PC-9 (cell line): ENCODE measurements at regions not wholly inside any gene's neighbourhood (a gene's known extent, or its start where the extent isn't known, plus 50 kb on each side); places are given as distances from the start of the nearest gene placed in this dataset.

Experiments
- BruUV-seq: library from RNA; stranded (reverse); fragments of 400-500 nt; replicated peaks from 2 replicates; lab custom pipeline; 2021; lab: Mats Ljungman, UMichigan
- CTCF ChIA-PET: fragments of 300-600 bp; sonication (Branson Sonifier 250); formaldehyde crosslinking; loops from one replicate; lab custom pipeline; 2022; ENCODE audit warnings: antibody characterized with exemption; lab: Charles Lee
- POLR2A ChIA-PET: fragments of 300-600 bp; sonication (Branson Sonifier 250); formaldehyde crosslinking; loops from one replicate; lab custom pipeline; 2022; ENCODE audit warnings: antibody characterized with exemption; ENCODE audit not compliant: unreplicated experiment; lab: Charles Lee
- DNase-seq, 2 experiments: peaks; one replicate each; pipeline versions ENCODE4 v3.0.0 to v3.0.0-alpha.2; 2015 to 2022; ENCODE audit warnings: mixed read lengths in 1 of 2
- H2AFZ ChIP-seq: fragments of 200-600 bp; sonication (generic); 2 replicates; pipeline ENCODE4 v1.8.1; 2017; ENCODE audit warnings: antibody characterized with exemption
- H3F3A ChIP-seq: fragments of 200-600 bp; sonication (generic); 2 replicates; pipeline ENCODE4 v1.8.1; 2017; ENCODE audit warnings: antibody characterized with exemption, mild to moderate bottlenecking, low read depth; ENCODE audit not compliant: insufficient read depth
- H3K27ac ChIP-seq: fragments of 200-600 bp; sonication (generic); 2 replicates; pipeline ENCODE4 v1.6.1; 2016; ENCODE audit warnings: mixed run types
- H3K27me3 ChIP-seq: fragments of 200-600 bp; sonication (generic); 2 replicates; pipeline ENCODE4 v1.6.1; 2016; ENCODE audit warnings: low read depth, mixed run types; ENCODE audit not compliant: insufficient read depth
- H3K36me3 ChIP-seq: fragments of 200-600 bp; sonication (generic); 2 replicates; pipeline ENCODE4 v1.6.1; 2016; ENCODE audit warnings: low read depth, mixed run types
- H3K4me1 ChIP-seq: fragments of 200-600 bp; sonication (generic); replicated peaks from 2 replicates; pipeline ENCODE4 v1.6.1; 2016; ENCODE audit warnings: mixed run types; ENCODE audit not compliant: insufficient read depth
- H3K4me2 ChIP-seq: fragments of 200-600 bp; sonication (generic); 2 replicates; pipeline ENCODE4 v1.6.1; 2017; ENCODE audit warnings: mixed run types
- H3K4me3 ChIP-seq: fragments of 200-600 bp; sonication (generic); 2 replicates; pipeline ENCODE4 v1.6.1; 2016; ENCODE audit warnings: mixed run types
- H3K79me2 ChIP-seq: fragments of 200-600 bp; sonication (generic); 2 replicates; pipeline ENCODE4 v1.6.1; 2017; ENCODE audit warnings: low read depth, mixed run types
- H3K9me2 ChIP-seq: fragments of 200-600 bp; sonication (generic); 2 replicates; pipeline ENCODE4 v1.8.1; 2017; ENCODE audit warnings: mild to moderate bottlenecking; ENCODE audit not compliant: insufficient read depth
- H3K9me3 ChIP-seq: fragments of 200-600 bp; sonication (generic); 2 replicates; pipeline ENCODE4 v1.8.1; 2016; ENCODE audit warnings: low read depth; ENCODE audit not compliant: insufficient read depth
- H4K20me1 ChIP-seq: fragments of 200-600 bp; sonication (generic); 2 replicates; pipeline ENCODE4 v1.8.1; 2017; ENCODE audit not compliant: insufficient read depth
- CTCF ChIP-seq: fragments of 200-600 bp; sonication (generic); conservative IDR thresholded peaks from 2 replicates; pipeline ENCODE4 v1.6.1; 2017; ENCODE audit warnings: mixed run types, antibody characterized with exemption, mild to moderate bottlenecking, moderate library complexity
- EZH2 ChIP-seq: fragments of 200-600 bp; sonication (generic); IDR thresholded peaks from 2 replicates; pipeline ENCODE4 v1.8.0; 2017; ENCODE audit warnings: antibody characterized with exemption, low read depth
- intact Hi-C: fragments of 100-400 bp; cut with micrococcal nuclease; formaldehyde crosslinking; loops from one replicate; pipeline ENCODE4 v1.10.0; 2022; ENCODE audit not compliant: unreplicated experiment

GRCh38 chr12:19064713-19065112 lies 64.8 kb upstream of the PLEKHA5 start:
- no peak overlapping the region for H3K27ac ChIP-seq
- H3F3A ChIP-seq, result no peaks in the 10 kb centered on the region
- no peaks in the 10 kb centered on the region for H4K20me1 ChIP-seq
- intact Hi-C loops, result no loop called here
- ChIA-PET CTCF (no interaction called here), POLR2A (no interaction called here)
- TF ChIP-seq EZH2 (no peak), CTCF (no peak)
- no peaks in the 10 kb centered on the region for H3K79me2 ChIP-seq
- BruUV-seq, result no TSS peak
- H3K9me2 ChIP-seq, result peaks cover 7% of the 10 kb centered on the region; the same call in 1 of the 2 replicates
- DNase-seq, result no peak
- no peaks in the 10 kb centered on the region for H3K36me3 ChIP-seq
- H3K9me3 ChIP-seq, result no peaks in the 10 kb centered on the region
- H3K27me3 ChIP-seq, result no peaks in the 10 kb centered on the region
- no peak overlapping the region; the same call in 1 of the 2 replicates for H2AFZ ChIP-seq
- H3K4me2 ChIP-seq, result no peak overlapping the region
- H3K4me3 ChIP-seq, result no peak overlapping the region
- no peaks in the 10 kb centered on the region for H3K4me1 ChIP-seq

- Histone ChIP-seq H3K4me1 (no peaks in the 10 kb centered on the region), H3K27ac (no peak overlapping the region), H3K36me3 (no peaks in the 10 kb centered on the region), H3K4me2 (no peak overlapping the region), H2AFZ (no peak overlapping the region), H3K27me3 (no peaks in the 10 kb centered on the region), H3K9me2 (peaks cover 7% of the 10 kb centered on the region; the same call in 1 of the 2 replicates), H3K9me3 (no peaks in the 10 kb centered on the region), H3K4me3 (no peak overlapping the region), H3F3A (no peaks in the 10 kb centered on the region), H4K20me1 (no peaks in the 10 kb centered on the region), H3K79me2 (no peaks in the 10 kb centered on the region)
- DNase-seq, result no peak
- TF ChIP-seq EZH2 (no peak), CTCF (no peak)
- POLR2A ChIA-PET, result no interaction called here
- CTCF ChIA-PET, result no interaction called here
- intact Hi-C loops, result no loop called here
- no TSS peak for BruUV-seq
Observed at GRCh38 chr12:19065223-19065622, 64.3 kb upstream of the PLEKHA5 start.

GRCh38 chr12:19065871-19066270 lies 63.7 kb upstream of the PLEKHA5 start:
- H3K4me3 ChIP-seq, result no peak overlapping the region
- TF ChIP-seq EZH2, result no peak
- TF ChIP-seq CTCF, result no peak
- no peak overlapping the region for H3K4me2 ChIP-seq
- peaks cover 7% of the 10 kb centered on the region; the same call in 1 of the 2 replicates for H3K9me2 ChIP-seq
- H3K36me3 ChIP-seq, result no peaks in the 10 kb centered on the region
- H3F3A ChIP-seq, result no peaks in the 10 kb centered on the region
- ChIA-PET POLR2A (no interaction called here), CTCF (no interaction called here)
- H2AFZ ChIP-seq, result no peak overlapping the region
- H3K9me3 ChIP-seq, result no peaks in the 10 kb centered on the region
- intact Hi-C loops, result no loop called here
- H4K20me1 ChIP-seq, result no peaks in the 10 kb centered on the region
- no peaks in the 10 kb centered on the region for H3K27me3 ChIP-seq
- H3K27ac ChIP-seq, result no peak overlapping the region
- no TSS peak for BruUV-seq
- DNase-seq, result no peak
- no peaks in the 10 kb centered on the region for H3K4me1 ChIP-seq
- no peaks in the 10 kb centered on the region for H3K79me2 ChIP-seq
